H9 (cell line): ENCODE measurements at regions not wholly inside any gene's neighbourhood (a gene's known extent, or its start where the extent isn't known, plus 50 kb on each side); places are given as distances from the start of the nearest gene placed in this dataset.

ENCODE experiments used
- DNase-seq: peaks from one replicate; pipeline ENCODE4 v3.0.0-alpha.2; 2017
- H2AFZ ChIP-seq: one replicate; pipeline ENCODE4 v1.6.1; 2013; ENCODE audit warnings: mild to moderate bottlenecking, low read length, control low read depth, moderate library complexity
- H2AK5ac ChIP-seq: 2 replicates; pipeline ENCODE4 v1.6.1; 2013; ENCODE audit warnings: low read length, control low read depth, mixed read lengths; ENCODE audit not compliant: insufficient read length
- H2BK120ac ChIP-seq: one replicate; pipeline ENCODE4 v1.6.1; 2013; ENCODE audit warnings: low read depth, mild to moderate bottlenecking, low read length, control low read depth, inconsistent platforms; ENCODE audit not compliant: poor library complexity, severe bottlenecking
- H2BK12ac ChIP-seq: 2 replicates; pipeline ENCODE4 v1.6.1; 2013; ENCODE audit warnings: low read length, control low read depth, mixed read lengths, low read depth; ENCODE audit not compliant: insufficient read length
- H2BK15ac ChIP-seq: 2 replicates; pipeline ENCODE4 v1.6.1; 2013; ENCODE audit warnings: low read depth, low read length, control low read depth
- H2BK20ac ChIP-seq: one replicate; pipeline ENCODE4 v1.6.1; 2013; ENCODE audit warnings: low read depth, mild to moderate bottlenecking, low read length, control low read depth, inconsistent platforms; ENCODE audit not compliant: poor library complexity, severe bottlenecking
- H2BK5ac ChIP-seq: 2 replicates; pipeline ENCODE4 v1.6.1; 2013; ENCODE audit warnings: low read length, control low read depth, mixed read lengths; ENCODE audit not compliant: insufficient read length
- H3K14ac ChIP-seq: 2 replicates; pipeline ENCODE4 v1.6.1; 2013; ENCODE audit warnings: low read length, control low read depth; ENCODE audit not compliant: insufficient read depth
- H3K18ac ChIP-seq: 2 replicates; pipeline ENCODE4 v1.6.1; 2013; ENCODE audit warnings: low read depth, mild to moderate bottlenecking, mixed read lengths, low read length, control low read depth; ENCODE audit not compliant: insufficient read length
- H3K23ac ChIP-seq: 2 replicates; pipeline ENCODE4 v1.6.1; 2013; ENCODE audit warnings: low read length, control low read depth, mixed read lengths, low read depth; ENCODE audit not compliant: insufficient read length
- H3K23me2 ChIP-seq: 2 replicates; pipeline ENCODE4 v1.6.1; 2013; ENCODE audit warnings: low read depth, mild to moderate bottlenecking, mixed read lengths, low read length, control low read depth; ENCODE audit not compliant: insufficient read length, poor library complexity, severe bottlenecking
- H3K27ac ChIP-seq: 2 replicates; pipeline ENCODE4 v1.5.1; 2013; ENCODE audit warnings: low read length, control low read depth, mixed read lengths, low read depth; ENCODE audit not compliant: insufficient read length
- H3K27me3 ChIP-seq: 2 replicates; pipeline ENCODE4 v1.6.1; 2013; ENCODE audit warnings: low read length, control low read depth, inconsistent platforms; ENCODE audit not compliant: insufficient read depth
- H3K4ac ChIP-seq: 2 replicates; pipeline ENCODE4 v1.6.1; 2013; ENCODE audit warnings: low read depth, mild to moderate bottlenecking, control low read depth, inconsistent platforms, low read length, moderate library complexity
- H3K4me1 ChIP-seq: 2 replicates; pipeline ENCODE4 v1.6.1; 2013; ENCODE audit warnings: low read length, control low read depth, inconsistent platforms; ENCODE audit not compliant: insufficient read depth
- H3K4me2 ChIP-seq: 2 replicates; pipeline ENCODE4 v1.6.1; 2013; ENCODE audit warnings: low read length, control low read depth, mixed read lengths; ENCODE audit not compliant: insufficient read length, insufficient read depth
- H3K56ac ChIP-seq: 2 replicates; pipeline ENCODE4 v1.6.1; 2013; ENCODE audit warnings: low read depth, mild to moderate bottlenecking, mixed read lengths, low read length, control low read depth; ENCODE audit not compliant: insufficient read length
- H3K79me1 ChIP-seq: 2 replicates; pipeline ENCODE4 v1.6.1; 2013; ENCODE audit warnings: low read depth, mild to moderate bottlenecking, moderate library complexity, low read length, control low read depth, inconsistent platforms; ENCODE audit not compliant: insufficient read depth, poor library complexity, severe bottlenecking
- H3K79me2 ChIP-seq: 2 replicates; pipeline ENCODE4 v1.6.1; 2013; ENCODE audit warnings: low read length, control low read depth, inconsistent platforms; ENCODE audit not compliant: insufficient read depth
- H3K9ac ChIP-seq: 2 replicates; pipeline ENCODE4 v1.6.1; 2013; ENCODE audit warnings: low read length, control low read depth, mixed read lengths; ENCODE audit not compliant: insufficient read length; ENCODE audit errors: extremely low read depth
- H3K9me3 ChIP-seq: one replicate; pipeline ENCODE4 v1.6.1; 2013; ENCODE audit warnings: low read depth, low read length, inconsistent platforms; ENCODE audit not compliant: control insufficient read depth
- H3T11ph ChIP-seq: one replicate; pipeline ENCODE4 v1.6.1; 2013; ENCODE audit warnings: mild to moderate bottlenecking, low read length, control low read depth, inconsistent platforms
- H4K20me1 ChIP-seq: one replicate; pipeline ENCODE4 v1.6.1; 2013; ENCODE audit not compliant: control insufficient read depth, insufficient read length, insufficient read depth
- H4K5ac ChIP-seq: 2 replicates; pipeline ENCODE4 v1.6.1; 2013; ENCODE audit warnings: low read depth, mild to moderate bottlenecking, mixed read lengths, low read length, control low read depth; ENCODE audit not compliant: insufficient read length
- H4K8ac ChIP-seq: replicated peaks from 2 replicates; pipeline ENCODE4 v1.6.1; 2013; ENCODE audit warnings: low read length, control low read depth, mixed read lengths, low read depth; ENCODE audit not compliant: insufficient read length
- H4K91ac ChIP-seq: 2 replicates; pipeline ENCODE4 v1.6.1; 2013; ENCODE audit warnings: low read depth, mild to moderate bottlenecking, moderate library complexity, mixed read lengths, low read length, control low read depth; ENCODE audit not compliant: insufficient read length
- H3K27ac Mint-ChIP-seq, 3 experiments: 2 replicates in 2 of 3; 3 replicates in 1 of 3; pipeline ENCODE4 v1.8.0; 2020 to 2021; ENCODE audit warnings: mixed read lengths in 3 of 3, mild to moderate bottlenecking in 1 of 3, moderate library complexity in 1 of 3
- H3K27me3 Mint-ChIP-seq: 2 replicates; pipeline ENCODE4 v1.8.0; 2021; ENCODE audit warnings: low read depth, mild to moderate bottlenecking, moderate library complexity, mixed read lengths
- H3K36me3 Mint-ChIP-seq, 3 experiments: 2 replicates in 2 of 3; 3 replicates in 1 of 3; pipeline ENCODE4 v1.8.0; 2020 to 2021; ENCODE audit warnings: low read depth in 3 of 3, mixed read lengths in 3 of 3; ENCODE audit not compliant: insufficient read depth in 1 of 3
- H3K4me1 Mint-ChIP-seq, 2 experiments: 2 replicates each; pipeline ENCODE4 v1.8.0; 2020; ENCODE audit warnings: mixed read lengths in 2 of 2
- H3K4me3 Mint-ChIP-seq, 2 experiments: 2 replicates in 1 of 2; 3 replicates in 1 of 2; pipeline ENCODE4 v1.8.0; 2020 to 2021; ENCODE audit warnings: mild to moderate bottlenecking in 2 of 2, mixed read lengths in 2 of 2, moderate library complexity in 1 of 2
- H3K9me3 Mint-ChIP-seq, 2 experiments: 2 replicates in 1 of 2; 3 replicates in 1 of 2; pipeline ENCODE4 v1.8.0; 2020; ENCODE audit warnings: mild to moderate bottlenecking in 2 of 2, mixed read lengths in 2 of 2, moderate library complexity in 1 of 2
- CTCF ChIP-seq: fragments of 200-600 bp; sonication (generic); conservative IDR thresholded peaks from 3 replicates; pipeline ENCODE4 v1.8.0; 2021; ENCODE audit warnings: antibody characterized with exemption, mild to moderate bottlenecking
- WGBS: extraction: QIAGEN DNeasy Blood & Tissue Kit; methylation state at CpG from one replicate; pipeline ENCODE4 v1.1.7; 2013; ENCODE audit warnings: missing lambda C conversion rate, low lambda C conversion rate, mixed read lengths; ENCODE audit not compliant: insufficient read length; ENCODE audit errors: extremely low coverage; 5-methylcytosine and 5-hydroxymethylcytosine counted together

- no peak overlapping the region for H3K56ac ChIP-seq
- no peaks in the 10 kb centered on the region for H3K23me2 ChIP-seq
- H3K14ac ChIP-seq: no peak overlapping the region
- H2BK5ac ChIP-seq: no peak overlapping the region
- H3K27ac ChIP-seq: no peak overlapping the region
- H3K4me1 ChIP-seq: no peaks in the 10 kb centered on the region; the same call in 1 of the 2 replicates
- no peak overlapping the region for H2AK5ac ChIP-seq
- Mint-ChIP-seq H3K27ac (no peak overlapping the region; a peak in 1 of 7 replicates), H3K4me1 (peaks cover 14 to 15% of the 10 kb centered on the region in 2 experiments), H3K4me3 (no peak overlapping the region), H3K36me3 (no peaks in the 10 kb centered on the region), H3K27me3 (no peaks in the 10 kb centered on the region; the same call in 1 of the 2 replicates), H3K9me3 (no peaks in the 10 kb centered on the region)
- H3K79me2 ChIP-seq: no peaks in the 10 kb centered on the region
- H3K23ac ChIP-seq: no peak overlapping the region
- no peak for DNase-seq
- no peak overlapping the region for H2BK12ac ChIP-seq
- no peak overlapping the region for H2BK15ac ChIP-seq
- H4K20me1 ChIP-seq: no peaks in the 10 kb centered on the region
- H3K79me1 ChIP-seq: no peaks in the 10 kb centered on the region
- no CpG with 5 or more reads among the region's 2 CpGs for WGBS
- H2BK120ac ChIP-seq: no peak overlapping the region
- H3K27me3 ChIP-seq: no peaks in the 10 kb centered on the region
- H3K4ac ChIP-seq: no peak overlapping the region
- no peak overlapping the region for H3K9ac ChIP-seq
- H4K8ac ChIP-seq: no peak overlapping the region
- no peak overlapping the region for H2BK20ac ChIP-seq
- TF ChIP-seq CTCF: no peak
- no peak overlapping the region for H2AFZ ChIP-seq
- no peak overlapping the region for H4K91ac ChIP-seq
- H4K5ac ChIP-seq: no peak overlapping the region
- no peak overlapping the region for H3T11ph ChIP-seq
- no peaks in the 10 kb centered on the region for H3K9me3 ChIP-seq
- no peak overlapping the region for H3K18ac ChIP-seq
- H3K4me2 ChIP-seq: no peak overlapping the region
These were observed 1922.1 kb upstream of the WWC1 start for GRCh38 chr5:166369346-166369745.
